HG02884 (cell line): ENCODE measurements at regions not wholly inside any gene's neighbourhood (a gene's known extent, or its start where the extent isn't known, plus 50 kb on each side); places are given as distances from the start of the nearest gene placed in this dataset.
"Not testable (repeated sequence)": the region's sequence is repeated elsewhere in the genome, so short reads cannot be mapped to it uniquely, and the experiment has no call there.

Experiments used
- ATAC-seq: cut with Tn5 transposase; IDR thresholded peaks from one replicate; pipeline ENCODE4 v1.9.1; 2021; ENCODE audit warnings: mild to moderate bottlenecking, moderate library complexity; ENCODE audit not compliant: unreplicated experiment

- ATAC-seq = no peak
These were observed 54.2 kb upstream of the NFIA start for GRCh38 chr1:61028136-61028535.

- ATAC-seq = not testable (repeated sequence)
These were observed 64.3 kb upstream of the NFIA start for GRCh38 chr1:61018068-61018467.

- ATAC-seq = no peak
These were observed 64.7 kb upstream of the NFIA start for GRCh38 chr1:61017651-61018050.

GRCh38 chr1:61013946-61014667, 68.3 kb upstream of the NFIA start:
- ATAC-seq = no peak

- ATAC-seq = no peak
These were observed 69.0 kb upstream of the NFIA start for GRCh38 chr1:61013189-61013945.

GRCh38 chr1:61012341-61012761, 70.0 kb upstream of the NFIA start:
- ATAC-seq = no peak

GRCh38 chr1:61011561-61012263, 70.6 kb upstream of the NFIA start:
- ATAC-seq = no peak

- ATAC-seq = no peak
These were observed 74.6 kb upstream of the NFIA start for GRCh38 chr1:61007534-61008364.

- no peak for ATAC-seq
These were observed 76.5 kb upstream of the NFIA start for GRCh38 chr1:61005614-61006580.

GRCh38 chr1:61004262-61005003, 77.9 kb upstream of the NFIA start:
- ATAC-seq = no peak

- no peak for ATAC-seq
These were observed 82.0 kb upstream of the NFIA start for GRCh38 chr1:61000327-61000726.

GRCh38 chr1:60998786-60999185, 83.6 kb upstream of the NFIA start:
- no peak for ATAC-seq

GRCh38 chr1:60994828-60995492, 87.4 kb upstream of the NFIA start:
- no peak for ATAC-seq

- no peak for ATAC-seq
These were observed 88.0 kb upstream of the NFIA start for GRCh38 chr1:60994369-60994768.

GRCh38 chr1:60992165-60992564, 90.2 kb upstream of the NFIA start:
- ATAC-seq = no peak

GRCh38 chr1:60990714-60991090, 91.7 kb upstream of the NFIA start:
- ATAC-seq = no peak

- no peak for ATAC-seq
These were observed 92.3 kb upstream of the NFIA start for GRCh38 chr1:60989749-60990713.
